ENCODE measurements at regions not wholly inside any gene's neighbourhood (a gene's known extent, or its start where the extent isn't known, plus 50 kb on each side); places are given as distances from the start of the nearest gene placed in this dataset.

- TF ChIP-seq POLR2AphosphoS2 (conservative IDR thresholded peaks at IDR 0.05; ENCODE audit: low read length) (no peak), USF2 (IDR thresholded peaks at IDR 0.05) (no peak), POLR2A (IDR thresholded peaks at IDR 0.05; ENCODE audit: low read length) (no peak), TP53 (CRISPR knock-in tag; IDR thresholded peaks at IDR 0.05) (no peak), JUNB (IDR thresholded peaks at IDR 0.05) (no peak)
- TF ChIP-seq, protein P1, sequence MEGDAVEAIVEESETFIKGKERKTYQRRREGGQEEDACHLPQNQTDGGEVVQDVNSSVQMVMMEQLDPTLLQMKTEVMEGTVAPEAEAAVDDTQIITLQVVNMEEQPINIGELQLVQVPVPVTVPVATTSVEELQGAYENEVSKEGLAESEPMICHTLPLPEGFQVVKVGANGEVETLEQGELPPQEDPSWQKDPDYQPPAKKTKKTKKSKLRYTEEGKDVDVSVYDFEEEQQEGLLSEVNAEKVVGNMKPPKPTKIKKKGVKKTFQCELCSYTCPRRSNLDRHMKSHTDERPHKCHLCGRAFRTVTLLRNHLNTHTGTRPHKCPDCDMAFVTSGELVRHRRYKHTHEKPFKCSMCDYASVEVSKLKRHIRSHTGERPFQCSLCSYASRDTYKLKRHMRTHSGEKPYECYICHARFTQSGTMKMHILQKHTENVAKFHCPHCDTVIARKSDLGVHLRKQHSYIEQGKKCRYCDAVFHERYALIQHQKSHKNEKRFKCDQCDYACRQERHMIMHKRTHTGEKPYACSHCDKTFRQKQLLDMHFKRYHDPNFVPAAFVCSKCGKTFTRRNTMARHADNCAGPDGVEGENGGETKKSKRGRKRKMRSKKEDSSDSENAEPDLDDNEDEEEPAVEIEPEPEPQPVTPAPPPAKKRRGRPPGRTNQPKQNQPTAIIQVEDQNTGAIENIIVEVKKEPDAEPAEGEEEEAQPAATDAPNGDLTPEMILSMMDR (IDR thresholded peaks at IDR 0.05) = no peak
These were observed 183.3 kb downstream of the TXNL1 start for GRCh38 chr18:56455141-56455540.
